ENCODE measurements at regions not wholly inside any gene's neighbourhood (a gene's known extent, or its start where the extent isn't known, plus 50 kb on each side); places are given as distances from the start of the nearest gene placed in this dataset.

DNA sequence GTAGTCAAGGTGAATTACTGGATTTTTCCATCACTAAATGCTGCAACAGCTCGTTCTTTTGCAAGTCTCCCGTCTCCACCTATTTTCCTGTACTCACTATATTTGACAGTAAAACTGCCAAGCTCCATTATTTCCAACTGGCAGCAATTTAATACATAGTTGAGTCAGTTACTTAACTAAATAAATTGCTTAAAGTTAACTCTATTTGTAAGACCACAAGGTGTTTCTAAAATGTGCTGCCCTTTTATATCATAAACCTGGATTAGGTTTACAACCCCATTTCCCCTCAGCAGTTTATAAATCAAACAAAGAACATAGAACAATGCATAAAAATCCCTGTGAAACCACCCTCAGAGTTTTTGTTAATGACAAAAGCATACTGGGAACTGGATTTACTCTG lies 211.4 kb upstream of the DPH6 start:
- no peak overlapping the region for H3K4me3 ChIP-seq
- peaks cover 17% of the 10 kb centered on the region for H3K4me1 ChIP-seq
- H3K36me3 ChIP-seq (replicated peaks), result no peaks in the 10 kb centered on the region
- peak; percentile 18 to 97 for DNase-seq (ENCODE audit: low spot score in 2 of 2)
- no peaks in the 10 kb centered on the region for H3K9me3 ChIP-seq
- in situ Hi-C loops (cut with MboI; ENCODE audit: low sequenced_read_pairs), result loop anchor here (25.0 kb wide), 2 partner anchors 105 to 1355 kb away; partner anchors contain the start of gene MEIS2
- H3K27me3 ChIP-seq (ENCODE audit: low read depth), result no peaks in the 10 kb centered on the region

DNA sequence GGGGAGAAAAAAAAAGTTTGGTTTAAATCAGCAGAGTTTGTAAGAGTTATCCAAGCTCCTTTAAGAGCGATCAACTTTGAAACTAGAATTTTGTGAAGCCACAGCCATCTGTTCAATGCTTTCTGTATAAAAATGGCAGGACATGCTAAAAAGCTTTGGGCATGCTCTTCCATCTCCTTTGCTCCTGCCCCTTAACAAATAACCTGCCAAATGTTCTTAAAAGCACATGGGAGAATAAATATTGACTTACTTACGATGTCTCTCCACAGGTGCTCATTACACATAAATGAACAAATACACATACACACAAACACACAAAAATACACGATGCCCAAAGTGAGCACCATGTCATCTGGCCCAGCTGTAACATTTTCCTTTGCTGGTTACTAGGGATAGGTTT lies 211.8 kb upstream of the DPH6 start:
- Histone ChIP-seq H3K9me3 (no peaks in the 10 kb centered on the region), H3K36me3 (replicated peaks) (no peaks in the 10 kb centered on the region), H3K4me3 (no peak overlapping the region), H3K27me3 (ENCODE audit: low read depth) (no peaks in the 10 kb centered on the region), H3K4me1 (peaks cover 17% of the 10 kb centered on the region)
- DNase-seq (ENCODE audit: low spot score in 2 of 2), result no peak
- in situ Hi-C loops (cut with MboI; ENCODE audit: low sequenced_read_pairs), result loop anchor here (25.0 kb wide), 2 partner anchors 105 to 1355 kb away; partner anchors contain the start of gene MEIS2

DNA sequence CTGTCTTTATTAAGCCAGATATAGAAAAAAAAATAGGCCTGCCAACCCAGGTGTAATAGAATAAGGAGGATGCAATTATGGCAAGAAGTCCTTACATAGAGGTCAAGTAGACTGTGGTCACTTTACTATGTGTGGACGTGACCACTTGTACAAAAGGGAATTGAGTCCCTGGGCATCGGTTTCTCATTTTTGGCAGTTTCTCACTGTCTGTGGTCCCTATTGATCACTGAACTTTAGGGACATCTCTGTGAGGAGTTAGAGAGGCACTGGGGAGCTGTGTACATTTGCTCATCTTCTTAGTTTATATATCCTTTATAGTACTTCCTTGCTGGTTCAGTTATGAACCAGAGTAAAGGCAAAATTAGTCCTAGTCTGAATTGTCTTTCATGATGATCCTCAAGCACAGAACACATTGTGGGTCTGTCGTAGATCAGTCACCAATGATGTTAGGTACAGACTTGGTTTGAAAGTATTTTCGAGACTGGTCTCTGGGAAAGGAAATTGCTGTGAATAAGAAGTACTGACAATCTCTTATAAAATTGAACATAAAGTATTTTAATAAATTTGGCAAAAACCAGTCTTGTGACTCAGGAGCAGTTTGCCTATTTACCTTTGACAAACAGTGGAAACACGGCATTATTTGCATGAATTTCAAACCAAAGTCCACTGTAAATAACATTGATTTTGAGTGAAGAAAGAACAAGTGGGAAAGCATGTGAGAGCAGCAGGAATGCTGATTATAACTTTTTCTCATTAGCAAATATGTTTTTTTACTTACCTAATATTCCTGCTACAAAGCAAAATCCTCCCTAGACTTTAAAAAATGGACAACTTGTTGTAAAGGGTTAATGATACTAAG lies 218.9 kb upstream of the DPH6 start:
- in situ Hi-C loops (cut with MboI; ENCODE audit: low sequenced_read_pairs), result loop anchor here (25.0 kb wide), 2 partner anchors 97 to 1347 kb away; partner anchors contain the start of gene MEIS2
- Histone ChIP-seq H3K9me3 (no peaks in the 10 kb centered on the region), H3K4me1 (no peaks in the 10 kb centered on the region), H3K36me3 (replicated peaks) (no peaks in the 10 kb centered on the region), H3K4me3 (no peak overlapping the region), H3K27me3 (ENCODE audit: low read depth) (no peaks in the 10 kb centered on the region)
- no peak for DNase-seq (ENCODE audit: low spot score in 2 of 2)

DNA sequence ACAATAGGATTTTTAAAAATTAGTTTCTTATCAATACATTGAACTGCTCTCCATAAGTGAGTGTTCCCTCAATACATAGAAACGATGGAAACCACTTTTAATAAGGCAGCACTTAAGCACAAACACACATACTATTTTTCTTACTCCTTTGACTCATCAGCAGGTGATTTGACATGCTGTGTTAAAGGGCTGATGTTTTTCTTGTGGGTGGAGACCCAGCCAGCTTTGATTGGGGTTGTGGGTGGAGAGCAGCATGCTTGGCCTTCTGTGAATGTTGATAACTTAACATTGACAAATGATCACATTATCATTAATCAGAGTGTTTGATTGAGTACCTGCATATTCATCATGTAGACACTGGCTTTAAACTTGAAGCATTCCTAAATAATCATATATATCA lies 223.0 kb upstream of the DPH6 start:
- Histone ChIP-seq H3K4me3 (no peak overlapping the region), H3K27me3 (ENCODE audit: low read depth) (no peaks in the 10 kb centered on the region), H3K4me1 (no peaks in the 10 kb centered on the region), H3K36me3 (replicated peaks) (no peaks in the 10 kb centered on the region), H3K9me3 (no peaks in the 10 kb centered on the region)
- in situ Hi-C loops (cut with MboI; ENCODE audit: low sequenced_read_pairs), result loop anchor here (25.0 kb wide), 2 partner anchors 93 to 1343 kb away; partner anchors contain the start of gene MEIS2
- DNase-seq (ENCODE audit: low spot score in 2 of 2), result no peak

DNA sequence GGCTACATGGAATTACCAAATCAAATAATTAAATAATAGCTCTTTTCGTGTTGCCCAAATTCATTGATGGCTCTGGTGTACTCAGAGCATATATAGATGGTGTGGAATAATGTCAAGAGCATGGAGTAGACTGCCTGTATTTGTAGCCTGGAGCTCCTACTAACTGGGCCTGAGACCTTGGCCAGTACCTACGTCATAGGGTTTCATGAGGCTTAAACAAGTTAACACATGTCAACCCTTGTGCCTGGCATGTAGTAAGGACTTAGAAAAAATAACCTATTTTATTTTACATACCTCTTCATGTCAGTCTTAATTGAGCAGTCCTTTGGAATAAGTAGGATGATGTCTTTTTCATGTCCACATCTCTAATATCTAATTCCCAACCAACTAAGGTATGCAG lies 223.7 kb upstream of the DPH6 start:
- H3K27me3 ChIP-seq (ENCODE audit: low read depth), result no peaks in the 10 kb centered on the region

DNA sequence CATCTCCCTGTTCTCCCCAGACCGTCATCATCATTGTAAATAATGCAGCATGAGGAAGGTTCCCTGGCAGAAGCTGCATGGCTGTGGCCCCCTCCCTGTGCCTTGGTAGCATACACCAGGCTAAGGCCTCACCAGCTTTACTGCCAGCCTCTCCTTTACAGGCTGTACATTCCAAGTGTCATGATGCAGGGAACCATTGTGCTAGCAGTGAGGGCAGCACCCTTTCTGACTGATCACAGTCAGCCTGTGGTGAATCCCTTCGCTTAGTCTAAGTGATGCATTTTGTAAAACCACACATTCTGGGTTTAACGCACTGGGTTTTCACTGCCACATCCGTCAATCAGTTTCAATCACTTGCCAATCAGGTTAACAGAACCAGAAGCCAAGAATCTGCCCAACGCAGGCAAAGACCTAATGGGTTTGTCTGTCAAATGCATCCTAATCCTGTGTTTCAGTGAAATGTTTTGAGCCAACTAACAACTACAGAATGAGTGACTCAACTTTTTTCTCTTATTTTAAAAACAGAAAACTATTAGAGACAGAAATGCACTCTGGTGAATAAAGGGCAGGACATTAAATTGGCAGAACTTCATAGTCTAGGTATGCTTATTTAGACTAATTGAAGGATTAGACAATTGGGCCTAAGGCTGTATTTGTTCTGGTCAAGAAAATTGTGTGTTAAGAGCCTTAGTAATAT lies 225.9 kb upstream of the DPH6 start:
- in situ Hi-C loops (cut with MboI; ENCODE audit: low sequenced_read_pairs), result loop anchor here (25.0 kb wide), 2 partner anchors 90 to 1340 kb away; partner anchors contain the start of gene MEIS2
- Histone ChIP-seq H3K4me3 (no peak overlapping the region), H3K4me1 (no peaks in the 10 kb centered on the region), H3K27me3 (ENCODE audit: low read depth) (no peaks in the 10 kb centered on the region), H3K9me3 (no peaks in the 10 kb centered on the region), H3K36me3 (replicated peaks) (no peaks in the 10 kb centered on the region)
- DNase-seq (ENCODE audit: low spot score in 2 of 2), result no peak

More for the DNA sequence above, 223.7 kb upstream of the DPH6 start:
- no peaks in the 10 kb centered on the region for H3K4me1 ChIP-seq
- DNase-seq (ENCODE audit: low spot score in 2 of 2), result no peak
- no peak overlapping the region for H3K4me3 ChIP-seq
- in situ Hi-C loops (cut with MboI; ENCODE audit: low sequenced_read_pairs), result loop anchor here (25.0 kb wide), 2 partner anchors 93 to 1343 kb away; partner anchors contain the start of gene MEIS2
- no peaks in the 10 kb centered on the region for H3K9me3 ChIP-seq
- no peaks in the 10 kb centered on the region for H3K36me3 ChIP-seq (replicated peaks)

DNA sequence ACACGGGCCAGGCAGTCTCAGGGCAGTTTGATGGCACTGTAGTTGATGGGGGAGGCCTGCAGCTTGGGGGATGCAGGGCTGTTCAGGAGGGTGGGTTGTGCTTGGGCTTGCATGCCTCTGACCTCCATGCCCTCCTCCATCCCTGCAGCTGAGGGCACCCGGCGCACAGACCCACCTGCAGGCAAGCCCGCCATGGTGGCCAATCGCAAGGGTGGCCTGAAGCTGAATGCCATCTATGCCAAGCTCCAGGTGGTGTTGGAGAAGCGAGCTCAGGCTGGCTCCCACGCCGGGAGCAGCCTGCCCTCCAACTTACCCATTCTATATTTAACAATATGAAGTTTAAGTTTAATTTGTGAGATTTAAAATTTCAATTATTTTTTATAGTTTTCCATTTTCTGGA lies 228.7 kb upstream of the DPH6 start:
- Histone ChIP-seq H3K4me1 (no peaks in the 10 kb centered on the region), H3K27me3 (ENCODE audit: low read depth) (no peaks in the 10 kb centered on the region), H3K9me3 (no peaks in the 10 kb centered on the region), H3K4me3 (no peak overlapping the region), H3K36me3 (replicated peaks) (no peaks in the 10 kb centered on the region)
- no peak for DNase-seq (ENCODE audit: low spot score in 2 of 2)
- in situ Hi-C loops (cut with MboI; ENCODE audit: low sequenced_read_pairs), result loop anchor here (25.0 kb wide), 2 partner anchors 88 to 1338 kb away; partner anchors contain the start of gene MEIS2

DNA sequence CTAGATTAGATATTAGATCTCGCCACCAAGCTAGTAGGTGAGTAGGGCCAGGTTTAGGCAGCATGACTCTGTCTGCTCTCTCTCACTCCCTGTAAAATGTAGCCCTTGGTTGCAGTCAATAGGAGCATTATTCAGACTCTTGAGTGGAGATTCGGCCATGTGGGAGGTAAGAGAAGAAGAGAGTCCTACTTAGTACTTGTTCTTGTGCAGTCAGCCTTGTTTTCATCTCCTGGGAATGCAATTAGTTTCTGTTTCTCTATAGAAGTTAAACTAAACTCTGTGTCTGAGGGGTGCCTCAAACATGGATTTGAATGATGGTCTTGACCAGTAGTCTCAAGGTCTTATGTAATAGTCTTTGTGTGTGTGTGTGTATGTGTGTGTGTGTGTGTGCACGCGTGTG lies 229.5 kb upstream of the DPH6 start:
- Histone ChIP-seq H3K4me1 (no peaks in the 10 kb centered on the region), H3K27me3 (ENCODE audit: low read depth) (no peaks in the 10 kb centered on the region), H3K9me3 (no peaks in the 10 kb centered on the region), H3K36me3 (replicated peaks) (no peaks in the 10 kb centered on the region), H3K4me3 (no peak overlapping the region)
- DNase-seq (ENCODE audit: low spot score in 2 of 2), result no peak
- in situ Hi-C loops (cut with MboI; ENCODE audit: low sequenced_read_pairs), result no loop called here

DNA sequence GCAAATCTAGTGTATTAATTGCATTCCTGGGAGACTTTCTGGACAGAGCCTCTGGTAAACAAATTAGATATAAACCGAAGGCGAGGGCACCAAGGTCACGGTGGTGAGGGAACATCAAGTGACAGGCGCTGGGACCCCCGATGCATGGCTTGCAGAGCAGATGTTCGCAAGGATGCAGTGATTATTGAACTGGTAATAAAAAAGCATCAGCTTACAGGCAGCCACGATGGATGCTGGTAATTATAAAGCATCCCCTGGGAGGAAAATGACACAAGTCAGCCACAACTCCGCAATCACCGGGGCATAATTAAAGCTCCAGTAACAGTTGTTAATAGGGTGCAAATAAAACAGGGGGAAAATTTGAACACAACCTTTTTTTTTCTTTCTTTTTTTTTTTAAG lies 231.1 kb upstream of the DPH6 start:
- H3K27me3 ChIP-seq (ENCODE audit: low read depth), result no peaks in the 10 kb centered on the region; the same call in 1 of the 2 replicates
- H3K9me3 ChIP-seq, result no peaks in the 10 kb centered on the region
- H3K4me3 ChIP-seq, result no peak overlapping the region
- DNase-seq (ENCODE audit: low spot score in 2 of 2), result no peak
- no peaks in the 10 kb centered on the region for H3K36me3 ChIP-seq (replicated peaks)
- in situ Hi-C loops (cut with MboI; ENCODE audit: low sequenced_read_pairs), result no loop called here
- H3K4me1 ChIP-seq, result no peaks in the 10 kb centered on the region

DNA sequence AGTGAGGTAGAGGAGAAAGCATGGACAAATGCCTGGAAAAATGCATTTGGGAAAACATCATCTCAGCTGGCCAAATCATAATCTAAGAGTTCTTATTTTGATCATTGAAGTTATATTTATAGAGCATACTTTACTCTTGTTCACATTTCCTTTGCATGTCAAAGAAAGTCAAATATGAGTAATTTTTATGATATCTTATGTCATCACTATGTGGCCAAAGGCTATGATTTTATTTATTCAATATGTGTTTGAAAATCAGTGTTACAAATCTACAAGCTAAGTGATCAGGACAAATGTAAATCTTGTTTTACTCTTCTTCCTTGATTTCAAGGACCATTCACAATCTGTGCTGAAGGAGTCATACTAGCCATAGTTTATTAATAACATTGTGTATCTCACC lies 237.2 kb upstream of the DPH6 start:
- no peak for DNase-seq (ENCODE audit: low spot score in 2 of 2)
- H3K4me3 ChIP-seq, result no peak overlapping the region
- in situ Hi-C loops (cut with MboI; ENCODE audit: low sequenced_read_pairs), result no loop called here

DNA sequence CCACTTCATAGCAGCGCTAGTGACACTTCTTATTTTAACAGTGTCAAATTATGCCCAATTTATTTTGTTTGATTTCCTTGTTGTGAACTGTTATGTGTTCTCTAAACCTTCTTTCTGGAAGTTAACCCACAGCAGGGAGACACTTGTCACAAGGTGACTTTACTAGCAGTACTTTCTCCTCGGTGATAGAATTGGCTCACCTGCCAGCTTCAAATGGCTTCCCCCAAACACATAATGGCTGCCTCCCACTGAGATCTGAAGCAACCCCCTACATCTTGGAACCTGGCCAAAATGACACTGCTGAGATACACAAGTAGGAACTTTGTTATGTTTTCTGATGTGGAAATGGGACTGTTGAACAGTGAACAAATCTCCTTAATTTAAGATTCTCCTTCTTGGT lies 238.8 kb upstream of the DPH6 start:
- in situ Hi-C loops (cut with MboI; ENCODE audit: low sequenced_read_pairs), result no loop called here
- no peak overlapping the region for H3K4me3 ChIP-seq
- DNase-seq (ENCODE audit: low spot score in 2 of 2), result no peak
- no peaks in the 10 kb centered on the region; the same call in 1 of the 2 replicates for H3K27me3 ChIP-seq (ENCODE audit: low read depth)
- no peaks in the 10 kb centered on the region for H3K9me3 ChIP-seq
- no peaks in the 10 kb centered on the region for H3K36me3 ChIP-seq (replicated peaks)
- no peaks in the 10 kb centered on the region for H3K4me1 ChIP-seq

More for the DNA sequence above, 237.2 kb upstream of the DPH6 start:
- Histone ChIP-seq H3K36me3 (replicated peaks) (no peaks in the 10 kb centered on the region), H3K27me3 (ENCODE audit: low read depth) (no peaks in the 10 kb centered on the region; the same call in 1 of the 2 replicates), H3K9me3 (no peaks in the 10 kb centered on the region), H3K4me1 (no peaks in the 10 kb centered on the region)

DNA sequence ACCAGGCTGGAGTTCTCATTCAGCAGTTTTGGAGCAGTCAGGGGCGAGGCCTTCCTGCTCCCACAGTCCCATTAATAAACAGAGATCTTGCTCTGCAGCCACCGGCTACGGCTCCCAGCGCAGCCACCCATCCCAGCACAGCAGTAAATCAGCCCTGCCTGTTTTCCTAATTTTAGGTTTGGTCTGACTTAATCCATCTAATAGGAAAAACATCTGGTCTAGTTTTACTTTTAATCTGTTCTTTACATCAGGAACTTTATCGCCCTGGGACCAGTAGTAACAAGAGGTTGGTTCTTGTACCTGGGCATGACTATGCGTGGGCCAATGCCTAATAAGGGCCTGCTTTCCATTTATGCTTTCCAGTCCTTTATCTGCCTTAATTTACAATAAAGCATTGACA lies 264.0 kb upstream of the DPH6 start:
- no peak for DNase-seq (ENCODE audit: low spot score in 2 of 2)
- H3K4me3 ChIP-seq, result no peak overlapping the region
- no peaks in the 10 kb centered on the region for H3K4me1 ChIP-seq
- no peaks in the 10 kb centered on the region for H3K36me3 ChIP-seq (replicated peaks)
- no peaks in the 10 kb centered on the region for H3K9me3 ChIP-seq
- in situ Hi-C loops (cut with MboI; ENCODE audit: low sequenced_read_pairs), result no loop called here
- no peaks in the 10 kb centered on the region for H3K27me3 ChIP-seq (ENCODE audit: low read depth)

DNA sequence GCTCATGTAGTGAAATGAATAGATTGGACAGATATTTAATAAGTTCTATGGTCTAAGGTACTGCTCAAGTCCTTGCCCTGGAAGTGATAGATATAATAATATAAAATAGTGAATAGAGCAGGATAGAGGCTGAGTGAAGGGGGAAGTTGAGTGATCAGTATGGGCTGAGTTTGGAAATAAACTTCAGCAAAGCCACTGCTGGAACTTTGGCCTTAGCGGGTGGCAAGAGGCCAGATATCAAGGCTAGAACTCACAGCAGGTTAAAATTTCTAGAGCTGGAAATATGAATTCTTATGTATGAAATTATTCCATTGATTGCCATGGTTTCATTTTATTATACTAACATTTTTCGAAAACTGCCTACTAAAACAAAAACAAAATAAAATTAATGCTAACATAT lies 267.6 kb upstream of the DPH6 start:
- Histone ChIP-seq H3K36me3 (replicated peaks) (no peaks in the 10 kb centered on the region), H3K9me3 (no peaks in the 10 kb centered on the region), H3K27me3 (ENCODE audit: low read depth) (no peaks in the 10 kb centered on the region), H3K4me3 (no peak overlapping the region), H3K4me1 (no peaks in the 10 kb centered on the region)
- DNase-seq (ENCODE audit: low spot score in 2 of 2), result no peak
- in situ Hi-C loops (cut with MboI; ENCODE audit: low sequenced_read_pairs), result no loop called here

DNA sequence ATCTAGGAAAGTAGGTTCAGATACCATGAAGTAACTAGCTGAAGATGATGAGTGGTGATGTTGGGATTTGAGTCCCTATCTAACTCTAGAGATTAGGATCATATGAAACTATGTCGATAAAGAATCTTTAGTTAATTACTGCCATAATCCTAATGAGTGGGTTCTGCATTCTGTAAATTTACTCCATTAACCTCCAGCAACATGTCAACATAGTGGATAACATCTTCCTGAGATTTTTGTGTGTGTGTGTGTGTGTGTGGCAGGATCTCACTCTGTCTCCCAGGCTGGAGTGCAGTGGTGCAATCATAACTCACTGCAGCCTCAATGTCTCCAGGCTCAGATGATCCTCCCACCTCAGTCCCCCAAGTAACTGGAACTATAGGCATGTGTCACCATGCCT lies 272.9 kb upstream of the DPH6 start:
- no peak for DNase-seq (ENCODE audit: low spot score in 2 of 2)
- no peaks in the 10 kb centered on the region for H3K4me1 ChIP-seq
- in situ Hi-C loops (cut with MboI; ENCODE audit: low sequenced_read_pairs), result no loop called here
- H3K9me3 ChIP-seq, result no peaks in the 10 kb centered on the region
- H3K27me3 ChIP-seq (ENCODE audit: low read depth), result peaks cover 5% of the 10 kb centered on the region; the same call in 1 of the 2 replicates
- H3K4me3 ChIP-seq, result no peak overlapping the region
- no peaks in the 10 kb centered on the region for H3K36me3 ChIP-seq (replicated peaks)

Data from HAP-1 (cell line).